ENCODE measurements at regions not wholly inside any gene's neighbourhood (a gene's known extent, or its start where the extent isn't known, plus 50 kb on each side); places are given as distances from the start of the nearest gene placed in this dataset.

DNA sequence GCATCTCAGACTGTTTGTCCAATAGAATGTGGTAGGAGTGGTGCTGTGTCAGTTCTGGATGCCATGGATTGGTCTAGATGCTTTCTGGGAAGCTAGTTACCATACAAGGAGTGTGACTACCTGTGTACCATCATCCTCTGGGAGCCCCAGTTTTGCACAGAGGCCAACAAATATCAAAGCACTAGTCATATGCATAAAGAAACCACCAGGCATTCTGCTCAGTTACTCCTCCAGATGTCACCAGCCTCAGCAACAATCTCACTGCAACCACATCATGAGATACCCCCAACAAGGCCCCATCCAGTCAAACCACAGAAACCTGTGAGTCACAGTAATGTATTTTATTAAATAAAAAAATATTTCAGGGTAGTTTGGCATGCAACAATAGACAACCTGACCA is 435.8 kb upstream of the CPEB2 start:
- POLR2A ChIA-PET (ENCODE audit: partially characterized antibody), result no interaction called here
- DNase-seq (ENCODE audit: low read depth in 1 of 2, low spot score in 2 of 2), result no peak

More for the DNA sequence above, 435.8 kb upstream of the CPEB2 start:
- TF ChIP-seq YY1 (IDR thresholded peaks at IDR 0.05; ENCODE audit: low read depth, low read length) (no peak), SIRT6 (IDR thresholded peaks at IDR 0.05; ENCODE audit: low read length) (no peak), BRCA1 (IDR thresholded peaks at IDR 0.05; ENCODE audit: low read depth, low read length) (no peak), SP2 (IDR thresholded peaks at IDR 0.05; ENCODE audit: low read length) (no peak), RXRA (IDR thresholded peaks at IDR 0.05; ENCODE audit: insufficient read depth, low read depth, low read length) (no peak), EP300 (IDR thresholded peaks at IDR 0.05; ENCODE audit: borderline replicate concordance in 1 of 2, low read depth in 2 of 2, low read length in 2 of 2) (no peak), BCL11A (IDR thresholded peaks at IDR 0.05; ENCODE audit: low read depth in 2 of 2, low read length in 2 of 2) (no peak), CREB1 (IDR thresholded peaks at IDR 0.05) (no peak), CBX5 (IDR thresholded peaks at IDR 0.05; ENCODE audit: low read depth, low read length) (no peak), KDM4A (IDR thresholded peaks at IDR 0.05; ENCODE audit: low read depth, low read length, severe bottlenecking) (no peak)
- TF ChIP-seq, protein P1, sequence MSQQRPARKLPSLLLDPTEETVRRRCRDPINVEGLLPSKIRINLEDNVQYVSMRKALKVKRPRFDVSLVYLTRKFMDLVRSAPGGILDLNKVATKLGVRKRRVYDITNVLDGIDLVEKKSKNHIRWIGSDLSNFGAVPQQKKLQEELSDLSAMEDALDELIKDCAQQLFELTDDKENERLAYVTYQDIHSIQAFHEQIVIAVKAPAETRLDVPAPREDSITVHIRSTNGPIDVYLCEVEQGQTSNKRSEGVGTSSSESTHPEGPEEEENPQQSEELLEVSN (IDR thresholded peaks at IDR 0.05), result no peak
- TF ChIP-seq, protein P2, sequence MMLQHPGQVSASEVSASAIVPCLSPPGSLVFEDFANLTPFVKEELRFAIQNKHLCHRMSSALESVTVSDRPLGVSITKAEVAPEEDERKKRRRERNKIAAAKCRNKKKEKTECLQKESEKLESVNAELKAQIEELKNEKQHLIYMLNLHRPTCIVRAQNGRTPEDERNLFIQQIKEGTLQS (IDR thresholded peaks at IDR 0.05; ENCODE audit: insufficient read depth, low read depth, low read length), result no peak
- TF ChIP-seq, protein P3, sequence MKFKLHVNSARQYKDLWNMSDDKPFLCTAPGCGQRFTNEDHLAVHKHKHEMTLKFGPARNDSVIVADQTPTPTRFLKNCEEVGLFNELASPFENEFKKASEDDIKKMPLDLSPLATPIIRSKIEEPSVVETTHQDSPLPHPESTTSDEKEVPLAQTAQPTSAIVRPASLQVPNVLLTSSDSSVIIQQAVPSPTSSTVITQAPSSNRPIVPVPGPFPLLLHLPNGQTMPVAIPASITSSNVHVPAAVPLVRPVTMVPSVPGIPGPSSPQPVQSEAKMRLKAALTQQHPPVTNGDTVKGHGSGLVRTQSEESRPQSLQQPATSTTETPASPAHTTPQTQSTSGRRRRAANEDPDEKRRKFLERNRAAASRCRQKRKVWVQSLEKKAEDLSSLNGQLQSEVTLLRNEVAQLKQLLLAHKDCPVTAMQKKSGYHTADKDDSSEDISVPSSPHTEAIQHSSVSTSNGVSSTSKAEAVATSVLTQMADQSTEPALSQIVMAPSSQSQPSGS (IDR thresholded peaks at IDR 0.05; ENCODE audit: low read length), result no peak
- Histone ChIP-seq H2BK120ac (replicated peaks; ENCODE audit: low read depth, low read length) (no peak overlapping the region), H2BK5ac (ENCODE audit: low read depth, low read length) (no peak overlapping the region), H3K79me1 (ENCODE audit: low read depth, low read length) (no peaks in the 10 kb centered on the region), H2BK12ac (ENCODE audit: low read depth, low read length) (no peak overlapping the region), H3K4me3 (ENCODE audit: extremely low read depth in 1 of 4, insufficient read depth in 2 of 4, low read depth in 3 of 4, low read length in 4 of 4) (no peak overlapping the region), H3K4me1 (replicated peaks in 1 of 4; ENCODE audit: control insufficient read depth in 3 of 4, insufficient read depth in 4 of 4, low read length in 3 of 4) (no peaks in the 10 kb centered on the region), H3K18ac (ENCODE audit: extremely low read depth, low read length) (no peak overlapping the region), H3K27ac (ENCODE audit: low read depth, low read length) (no peak overlapping the region), H3K4ac (replicated peaks; ENCODE audit: insufficient read length, low read depth, low read length) (no peak overlapping the region), H3K14ac (ENCODE audit: insufficient read length) (no peak overlapping the region), H2BK15ac (ENCODE audit: low read length) (no peak overlapping the region), H3K9ac (replicated peaks in 1 of 4; ENCODE audit: extremely low read depth in 1 of 4, low read depth in 3 of 4, low read length in 3 of 4) (no peak overlapping the region), H2AK5ac (ENCODE audit: low read depth, low read length) (no peak overlapping the region), H3K23ac (ENCODE audit: insufficient read length) (no peak overlapping the region), H3K36me3 (ENCODE audit: control insufficient read depth in 2 of 4, insufficient read depth in 4 of 4, low read length in 3 of 4) (no peaks in the 10 kb centered on the region), H4K20me1 (replicated peaks in 1 of 2; ENCODE audit: control insufficient read depth in 1 of 2, insufficient read depth in 2 of 2, low read length in 2 of 2) (no peaks in the 10 kb centered on the region), H4K91ac (replicated peaks; ENCODE audit: insufficient read length, low read length) (no peak overlapping the region), H2BK20ac (ENCODE audit: low read length) (no peak overlapping the region), H2AFZ (ENCODE audit: low read length) (no peak overlapping the region), H3K56ac (replicated peaks; ENCODE audit: insufficient read length, low read depth, low read length) (no peak overlapping the region), H3K79me2 (ENCODE audit: control insufficient read depth in 1 of 2, insufficient read depth in 2 of 2, low read length in 2 of 2) (no peaks in the 10 kb centered on the region), H3K9me3 (ENCODE audit: insufficient read depth in 2 of 2, low read depth in 1 of 2, low read length in 1 of 2) (peaks cover 0 to 2% of the 10 kb centered on the region in 2 experiments; a peak in 1 of 4 replicates), H4K5ac (ENCODE audit: insufficient read length, low read depth, low read length) (no peak overlapping the region), H3K4me2 (ENCODE audit: insufficient read depth in 1 of 2, low read depth in 2 of 2, low read length in 2 of 2) (no peak overlapping the region), H3K23me2 (ENCODE audit: low read depth, low read length) (no peaks in the 10 kb centered on the region), H3K27me3 (replicated peaks in 1 of 4; ENCODE audit: control insufficient read depth in 3 of 4, extremely low read depth in 1 of 4, insufficient read depth in 3 of 4, low read length in 3 of 4) (no peaks in the 10 kb centered on the region), H4K8ac (ENCODE audit: extremely low read depth, insufficient read depth, low read length) (no peak overlapping the region)
- no peak for FAIRE-seq
- CTCF ChIA-PET (ENCODE audit: partially characterized antibody), result no interaction called here

Data from H1 (cell line).